Parathyroid adenoma (tissue), 2 donors: ENCODE measurements at regions not wholly inside any gene's neighbourhood (a gene's known extent, or its start where the extent isn't known, plus 50 kb on each side); places are given as distances from the start of the nearest gene placed in this dataset.

ENCODE experiments used
- H2AFZ ChIP-seq: fragments of 300-600 bp; sonication (generic); one replicate; pipeline ENCODE4 v1.7.0; 2017; ENCODE audit warnings: antibody characterized with exemption, mild to moderate bottlenecking
- H3K27ac ChIP-seq: fragments of 300-600 bp; sonication (generic); one replicate; pipeline ENCODE4 v1.7.0; 2017
- H3K27me3 ChIP-seq: fragments of 300-600 bp; sonication (generic); one replicate; pipeline ENCODE4 v1.7.0; 2017; ENCODE audit warnings: low read length; ENCODE audit not compliant: control insufficient read depth, insufficient read depth
- H3K36me3 ChIP-seq: fragments of 300-600 bp; sonication (generic); one replicate; pipeline ENCODE4 v1.7.0; 2017; ENCODE audit warnings: low read length; ENCODE audit not compliant: control insufficient read depth, insufficient read depth
- H3K4me1 ChIP-seq: fragments of 300-600 bp; sonication (generic); one replicate; pipeline ENCODE4 v1.7.0; 2017; ENCODE audit warnings: control low read depth
- H3K4me2 ChIP-seq: fragments of 300-600 bp; sonication (generic); one replicate; pipeline ENCODE4 v1.7.0; 2017; ENCODE audit warnings: low read length
- H3K4me3 ChIP-seq: fragments of 300-600 bp; sonication (generic); one replicate; pipeline ENCODE4 v1.7.0; 2017; ENCODE audit warnings: low read depth, low read length
- H3K79me2 ChIP-seq: fragments of 300-600 bp; sonication (generic); one replicate; pipeline ENCODE4 v1.7.0; 2017; ENCODE audit warnings: control low read depth
- H3K9ac ChIP-seq: fragments of 300-600 bp; sonication (generic); one replicate; pipeline ENCODE4 v1.7.0; 2017; ENCODE audit warnings: mild to moderate bottlenecking
- H3K9me3 ChIP-seq: fragments of 300-600 bp; sonication (generic); one replicate; pipeline ENCODE4 v1.7.0; 2017; ENCODE audit warnings: low read length; ENCODE audit not compliant: control insufficient read depth
- TF ChIP-seq, protein P1 (sequence below): fragments of 300-600 bp; sonication (generic); IDR thresholded peaks from one replicate; pipeline ENCODE4 v1.7.0; 2017; ENCODE audit warnings: antibody characterized with exemption, mild to moderate bottlenecking
- donor health status: primary hyperparathyroidism.

DNA sequence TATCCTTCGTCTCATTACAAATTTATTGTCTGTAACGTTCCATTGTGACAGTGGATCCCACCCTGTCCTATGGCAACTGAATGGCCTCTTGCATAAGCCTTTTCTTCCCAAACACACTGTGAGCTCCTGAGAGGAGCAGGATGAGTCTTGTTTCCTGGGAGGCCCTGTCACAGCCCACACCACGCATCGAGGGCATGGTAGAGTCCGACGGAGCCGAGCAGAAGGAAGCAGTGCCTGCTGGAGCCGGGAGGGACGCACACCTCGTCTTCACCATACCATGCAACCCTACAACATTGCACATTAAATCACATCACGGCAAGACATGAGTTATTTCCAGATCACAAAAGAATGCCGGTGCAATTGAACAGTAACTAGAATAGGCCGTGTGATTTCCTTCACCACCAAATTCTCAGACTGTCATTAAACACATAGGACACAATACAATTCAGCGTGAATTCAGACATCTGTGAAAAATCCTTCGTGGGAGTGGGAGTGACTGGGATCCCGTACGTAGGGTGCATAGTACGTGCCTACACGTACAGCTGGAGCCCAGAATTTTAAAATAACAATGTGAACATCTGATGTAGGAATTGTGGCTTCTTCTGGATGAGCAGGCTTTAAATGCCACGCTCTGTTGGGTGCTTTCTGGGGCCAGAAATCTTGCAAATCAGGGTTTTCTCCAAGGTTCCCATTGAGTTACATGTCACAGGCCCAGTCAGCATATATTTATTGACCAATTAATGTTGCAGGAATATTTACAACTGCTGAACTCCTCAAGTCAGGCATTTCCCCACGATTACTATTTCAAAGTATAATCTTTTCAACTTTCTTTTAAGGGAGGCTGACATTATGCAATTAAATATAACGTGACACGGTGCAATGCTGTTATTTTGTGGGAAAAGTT, 201.8 kb downstream of the TTLL2 start:
- TF ChIP-seq, protein P1, sequence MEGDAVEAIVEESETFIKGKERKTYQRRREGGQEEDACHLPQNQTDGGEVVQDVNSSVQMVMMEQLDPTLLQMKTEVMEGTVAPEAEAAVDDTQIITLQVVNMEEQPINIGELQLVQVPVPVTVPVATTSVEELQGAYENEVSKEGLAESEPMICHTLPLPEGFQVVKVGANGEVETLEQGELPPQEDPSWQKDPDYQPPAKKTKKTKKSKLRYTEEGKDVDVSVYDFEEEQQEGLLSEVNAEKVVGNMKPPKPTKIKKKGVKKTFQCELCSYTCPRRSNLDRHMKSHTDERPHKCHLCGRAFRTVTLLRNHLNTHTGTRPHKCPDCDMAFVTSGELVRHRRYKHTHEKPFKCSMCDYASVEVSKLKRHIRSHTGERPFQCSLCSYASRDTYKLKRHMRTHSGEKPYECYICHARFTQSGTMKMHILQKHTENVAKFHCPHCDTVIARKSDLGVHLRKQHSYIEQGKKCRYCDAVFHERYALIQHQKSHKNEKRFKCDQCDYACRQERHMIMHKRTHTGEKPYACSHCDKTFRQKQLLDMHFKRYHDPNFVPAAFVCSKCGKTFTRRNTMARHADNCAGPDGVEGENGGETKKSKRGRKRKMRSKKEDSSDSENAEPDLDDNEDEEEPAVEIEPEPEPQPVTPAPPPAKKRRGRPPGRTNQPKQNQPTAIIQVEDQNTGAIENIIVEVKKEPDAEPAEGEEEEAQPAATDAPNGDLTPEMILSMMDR: no peak
- Histone ChIP-seq H3K36me3 (no peaks in the 10 kb centered on the region), H3K79me2 (no peaks in the 10 kb centered on the region), H3K4me2 (no peak overlapping the region), H2AFZ (no peak overlapping the region), H3K4me1 (no peaks in the 10 kb centered on the region), H3K4me3 (no peak overlapping the region), H3K9me3 (no peaks in the 10 kb centered on the region), H3K27me3 (no peaks in the 10 kb centered on the region), H3K9ac (no peak overlapping the region), H3K27ac (no peak overlapping the region)

DNA sequence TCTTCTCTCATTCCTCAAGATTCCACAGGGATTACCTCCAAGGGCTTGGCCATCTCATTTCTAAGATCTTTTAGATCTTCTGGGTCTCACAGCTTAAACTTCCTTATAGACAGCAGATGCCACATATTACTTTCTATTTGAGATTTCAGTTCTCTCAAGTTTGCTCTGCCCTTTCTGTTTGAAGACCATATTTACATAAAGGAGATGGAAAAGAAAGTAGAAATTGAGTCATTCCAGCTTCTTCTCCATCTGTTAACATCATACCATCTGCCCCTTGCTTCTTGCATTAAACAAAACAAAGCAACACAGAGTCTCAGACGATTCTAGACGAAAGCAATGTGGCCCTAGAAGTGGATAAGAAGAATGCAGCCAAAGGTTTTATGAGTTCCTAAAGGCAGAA, 203.4 kb downstream of the TTLL2 start:
- TF ChIP-seq, protein P1: no peak
- no peak overlapping the region for H3K4me3 ChIP-seq

DNA sequence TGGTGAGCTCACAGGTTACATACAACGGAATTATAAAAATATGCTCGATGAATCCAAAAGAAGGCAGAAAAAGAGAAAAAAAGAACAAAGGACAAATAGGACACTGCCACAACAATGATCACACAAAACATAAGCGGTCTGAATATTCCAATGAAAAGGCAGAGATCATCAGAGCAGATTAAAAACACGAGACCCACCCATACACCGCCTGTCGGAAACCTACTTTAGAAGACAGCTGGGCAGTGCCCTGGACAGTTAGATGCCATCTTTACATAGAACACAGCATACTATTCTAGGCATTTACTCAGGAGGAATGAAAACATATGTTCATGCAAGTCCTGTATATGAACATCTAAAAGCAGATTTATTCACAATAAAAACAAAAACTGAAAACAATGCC, 204.1 kb downstream of the TTLL2 start:
- no peak overlapping the region for H3K27ac ChIP-seq
- TF ChIP-seq, protein P1: no peak
- H3K9ac ChIP-seq: no peak overlapping the region

More for the DNA sequence above, 203.4 kb downstream of the TTLL2 start:
- Histone ChIP-seq H3K79me2 (no peaks in the 10 kb centered on the region), H2AFZ (no peak overlapping the region), H3K36me3 (no peaks in the 10 kb centered on the region), H3K4me2 (no peak overlapping the region), H3K27me3 (no peaks in the 10 kb centered on the region), H3K9me3 (no peaks in the 10 kb centered on the region), H3K4me1 (no peaks in the 10 kb centered on the region), H3K9ac (no peak overlapping the region), H3K27ac (no peak overlapping the region)

DNA sequence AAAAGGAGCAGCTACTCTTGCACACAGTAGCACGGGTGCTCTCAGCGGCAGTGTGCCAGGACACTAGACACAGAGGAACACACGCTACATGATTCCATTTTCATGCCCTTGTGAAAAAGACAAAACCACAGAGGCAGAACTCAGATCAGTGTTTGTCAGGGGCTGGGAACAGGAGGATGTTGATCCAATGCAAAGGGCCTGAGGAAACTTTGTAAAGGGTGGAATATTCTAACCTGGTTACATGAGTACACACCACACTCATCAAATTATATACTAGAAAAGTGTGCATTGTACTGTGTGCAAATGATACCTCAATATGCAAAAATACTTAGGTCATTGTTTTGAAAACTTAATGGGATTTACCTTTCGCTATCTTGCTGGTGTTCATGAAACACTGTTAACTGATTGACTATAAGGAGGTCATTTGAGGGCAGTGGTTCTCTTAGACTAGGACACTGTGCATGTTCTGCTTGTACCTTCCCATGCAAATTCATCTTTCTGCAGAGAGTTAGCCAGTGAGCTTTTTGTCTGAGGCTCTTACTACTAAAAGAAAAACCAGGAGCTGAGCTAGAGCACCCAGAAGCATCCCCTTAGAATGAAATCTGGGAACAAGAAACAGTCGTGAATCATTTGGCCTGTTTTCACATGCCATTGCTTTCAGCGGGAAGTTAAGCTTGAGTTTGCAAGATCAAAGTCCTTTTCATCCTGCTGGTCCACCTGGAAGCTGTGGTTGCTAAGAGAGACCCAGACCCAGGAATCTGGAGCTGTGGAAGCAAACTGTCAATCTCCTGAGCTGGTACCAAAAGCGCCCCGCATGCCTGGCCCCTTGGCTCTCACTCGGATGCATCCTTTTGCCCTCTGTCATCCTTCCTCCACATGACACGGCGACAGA, 204.8 kb downstream of the TTLL2 start:
- no peaks in the 10 kb centered on the region for H3K79me2 ChIP-seq
- no peaks in the 10 kb centered on the region for H3K36me3 ChIP-seq
- H3K9me3 ChIP-seq: no peaks in the 10 kb centered on the region
- H3K4me2 ChIP-seq: no peak overlapping the region
- no peaks in the 10 kb centered on the region for H3K4me1 ChIP-seq
- no peak overlapping the region for H3K9ac ChIP-seq
- no peak overlapping the region for H3K4me3 ChIP-seq
- H3K27ac ChIP-seq: no peak overlapping the region
- H2AFZ ChIP-seq: no peak overlapping the region
- TF ChIP-seq, protein P1: no peak
- no peaks in the 10 kb centered on the region for H3K27me3 ChIP-seq

More for the DNA sequence above, 204.1 kb downstream of the TTLL2 start:
- H3K36me3 ChIP-seq: no peaks in the 10 kb centered on the region
- H3K4me1 ChIP-seq: no peaks in the 10 kb centered on the region
- no peaks in the 10 kb centered on the region for H3K9me3 ChIP-seq
- no peaks in the 10 kb centered on the region for H3K27me3 ChIP-seq
- no peak overlapping the region for H3K4me2 ChIP-seq
- H3K79me2 ChIP-seq: no peaks in the 10 kb centered on the region
- H3K4me3 ChIP-seq: no peak overlapping the region
- H2AFZ ChIP-seq: no peak overlapping the region
